ENCODE measurements at regions not wholly inside any gene's neighbourhood (a gene's known extent, or its start where the extent isn't known, plus 50 kb on each side); places are given as distances from the start of the nearest gene placed in this dataset.

DNA sequence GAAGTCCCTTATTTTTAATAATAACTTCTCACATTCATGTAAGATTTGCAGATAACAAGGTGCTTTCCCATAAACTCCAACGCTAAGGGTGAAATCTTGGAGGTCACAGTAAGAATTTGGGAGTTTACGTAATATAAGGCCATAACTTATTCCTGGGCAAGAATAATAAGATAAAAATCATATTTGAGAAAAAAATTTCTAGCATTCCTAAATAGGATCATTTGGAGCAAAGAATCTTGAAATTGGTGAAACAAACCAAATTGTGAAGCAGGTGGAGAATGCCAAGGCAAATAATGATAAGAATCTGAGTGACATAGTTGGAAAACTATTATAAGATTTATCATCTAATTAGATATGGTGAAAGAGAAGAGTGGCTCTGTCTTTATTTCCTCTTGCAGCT lies 50.4 kb upstream of the FGF16 start:
- TF ChIP-seq, protein P1, sequence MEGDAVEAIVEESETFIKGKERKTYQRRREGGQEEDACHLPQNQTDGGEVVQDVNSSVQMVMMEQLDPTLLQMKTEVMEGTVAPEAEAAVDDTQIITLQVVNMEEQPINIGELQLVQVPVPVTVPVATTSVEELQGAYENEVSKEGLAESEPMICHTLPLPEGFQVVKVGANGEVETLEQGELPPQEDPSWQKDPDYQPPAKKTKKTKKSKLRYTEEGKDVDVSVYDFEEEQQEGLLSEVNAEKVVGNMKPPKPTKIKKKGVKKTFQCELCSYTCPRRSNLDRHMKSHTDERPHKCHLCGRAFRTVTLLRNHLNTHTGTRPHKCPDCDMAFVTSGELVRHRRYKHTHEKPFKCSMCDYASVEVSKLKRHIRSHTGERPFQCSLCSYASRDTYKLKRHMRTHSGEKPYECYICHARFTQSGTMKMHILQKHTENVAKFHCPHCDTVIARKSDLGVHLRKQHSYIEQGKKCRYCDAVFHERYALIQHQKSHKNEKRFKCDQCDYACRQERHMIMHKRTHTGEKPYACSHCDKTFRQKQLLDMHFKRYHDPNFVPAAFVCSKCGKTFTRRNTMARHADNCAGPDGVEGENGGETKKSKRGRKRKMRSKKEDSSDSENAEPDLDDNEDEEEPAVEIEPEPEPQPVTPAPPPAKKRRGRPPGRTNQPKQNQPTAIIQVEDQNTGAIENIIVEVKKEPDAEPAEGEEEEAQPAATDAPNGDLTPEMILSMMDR (conservative IDR thresholded peaks at IDR 0.05; ENCODE audit: low read depth, low read length), result no peak
- TF ChIP-seq RAD21 (IDR thresholded peaks at IDR 0.05; ENCODE audit: low read length) (no peak), NFE2L2 (IDR thresholded peaks at IDR 0.05; ENCODE audit: low read depth, low read length) (no peak), POLR2A (IDR thresholded peaks at IDR 0.05; ENCODE audit: low read depth, low read length) (no peak), RFX5 (IDR thresholded peaks at IDR 0.05; ENCODE audit: low read depth, low read length) (no peak), MXI1 (IDR thresholded peaks at IDR 0.05; ENCODE audit: borderline replicate concordance, low read depth, low read length) (no peak), BHLHE40 (IDR thresholded peaks at IDR 0.05; ENCODE audit: low read depth, low read length) (no peak)
- TF ChIP-seq, protein P2, sequence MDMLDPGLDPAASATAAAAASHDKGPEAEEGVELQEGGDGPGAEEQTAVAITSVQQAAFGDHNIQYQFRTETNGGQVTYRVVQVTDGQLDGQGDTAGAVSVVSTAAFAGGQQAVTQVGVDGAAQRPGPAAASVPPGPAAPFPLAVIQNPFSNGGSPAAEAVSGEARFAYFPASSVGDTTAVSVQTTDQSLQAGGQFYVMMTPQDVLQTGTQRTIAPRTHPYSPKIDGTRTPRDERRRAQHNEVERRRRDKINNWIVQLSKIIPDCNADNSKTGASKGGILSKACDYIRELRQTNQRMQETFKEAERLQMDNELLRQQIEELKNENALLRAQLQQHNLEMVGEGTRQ (IDR thresholded peaks at IDR 0.05; ENCODE audit: low read depth, low read length), result no peak

All from IMR-90 (cell line).